ENCODE measurements at regions not wholly inside any gene's neighbourhood (a gene's known extent, or its start where the extent isn't known, plus 50 kb on each side); places are given as distances from the start of the nearest gene placed in this dataset.

DNA sequence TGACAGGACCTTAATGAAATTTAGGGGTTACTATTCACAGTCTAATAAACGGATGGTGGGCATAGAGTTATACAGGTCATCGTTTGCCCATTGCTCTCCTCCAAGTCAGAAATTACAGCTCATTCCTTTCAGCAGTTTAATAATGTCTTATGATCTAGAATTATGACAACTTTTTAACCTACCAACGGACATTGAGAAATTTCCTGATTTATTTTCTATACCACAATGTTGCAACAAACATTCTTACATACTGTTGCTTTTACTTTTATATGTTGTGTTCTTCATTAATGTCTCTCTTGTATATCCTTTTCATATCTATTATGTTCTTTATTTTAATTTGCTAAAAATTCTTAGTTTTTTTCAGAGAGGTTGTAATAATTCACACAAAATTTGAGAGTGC, 152.8 kb upstream of the PRLR start:
- Histone ChIP-seq H3K9me3 (ENCODE audit: low read length) (no peaks in the 10 kb centered on the region), H3K9ac (ENCODE audit: insufficient read depth, low read depth, low read length) (no peak overlapping the region), H2AFZ (ENCODE audit: low read length) (no peak overlapping the region), H3K27ac (ENCODE audit: extremely low read length, insufficient read depth, low read length) (no peak overlapping the region), H3K36me3 (replicated peaks in 1 of 2; ENCODE audit: control insufficient read depth in 1 of 2, insufficient read depth in 2 of 2, low read length in 2 of 2) (no peaks in the 10 kb centered on the region), H3K4me3 (replicated peaks in 1 of 3; ENCODE audit: insufficient read depth in 1 of 3, low read depth in 2 of 3, low read length in 3 of 3) (no peak overlapping the region), H3K4me1 (ENCODE audit: insufficient read depth, low read length) (no peaks in the 10 kb centered on the region), H3K79me2 (ENCODE audit: insufficient read depth, low read length) (no peaks in the 10 kb centered on the region), H3K27me3 (ENCODE audit: control insufficient read depth in 1 of 2, insufficient read depth in 2 of 2, low read length in 2 of 2) (no peaks in the 10 kb centered on the region; a peak in 1 of 5 replicates), H4K20me1 (ENCODE audit: insufficient read depth, low read length) (no peaks in the 10 kb centered on the region), H3K4me2 (ENCODE audit: low read depth, low read length) (no peak overlapping the region)
- WGBS (ENCODE audit: low lambda C conversion rate), result 28% methylated on average over 3 of the region's 3 CpGs
- DNase-seq (ENCODE audit: low spot score), result no peak
- no peak for ATAC-seq
- FAIRE-seq, result no peak
- TF ChIP-seq SSRP1 (CRISPR knock-in tag; IDR thresholded peaks at IDR 0.05), result no peak
- TF ChIP-seq, protein P1, sequence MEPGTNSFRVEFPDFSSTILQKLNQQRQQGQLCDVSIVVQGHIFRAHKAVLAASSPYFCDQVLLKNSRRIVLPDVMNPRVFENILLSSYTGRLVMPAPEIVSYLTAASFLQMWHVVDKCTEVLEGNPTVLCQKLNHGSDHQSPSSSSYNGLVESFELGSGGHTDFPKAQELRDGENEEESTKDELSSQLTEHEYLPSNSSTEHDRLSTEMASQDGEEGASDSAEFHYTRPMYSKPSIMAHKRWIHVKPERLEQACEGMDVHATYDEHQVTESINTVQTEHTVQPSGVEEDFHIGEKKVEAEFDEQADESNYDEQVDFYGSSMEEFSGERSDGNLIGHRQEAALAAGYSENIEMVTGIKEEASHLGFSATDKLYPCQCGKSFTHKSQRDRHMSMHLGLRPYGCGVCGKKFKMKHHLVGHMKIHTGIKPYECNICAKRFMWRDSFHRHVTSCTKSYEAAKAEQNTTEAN (CRISPR knock-in tag; conservative IDR thresholded peaks at IDR 0.05), result no peak
- no peak for TF ChIP-seq PHF21A (CRISPR knock-in tag; IDR thresholded peaks at IDR 0.05)
- ChIA-PET POLR2A (no interaction called here), CTCF (ENCODE audit: low intra/inter-chr PET ratio, low total read pairs) (no interaction called here)
- in situ Hi-C loops (cut with HindIII; ENCODE audit: extremely low pct_ligation_motif_present, low pct_unique_long_range_greater_than_20kb) (no loop called here), intact Hi-C loops (cut with micrococcal nuclease; ENCODE audit: unreplicated experiment) (no loop called here)
- BruUV-seq (replicated peaks), result no TSS peak

DNA sequence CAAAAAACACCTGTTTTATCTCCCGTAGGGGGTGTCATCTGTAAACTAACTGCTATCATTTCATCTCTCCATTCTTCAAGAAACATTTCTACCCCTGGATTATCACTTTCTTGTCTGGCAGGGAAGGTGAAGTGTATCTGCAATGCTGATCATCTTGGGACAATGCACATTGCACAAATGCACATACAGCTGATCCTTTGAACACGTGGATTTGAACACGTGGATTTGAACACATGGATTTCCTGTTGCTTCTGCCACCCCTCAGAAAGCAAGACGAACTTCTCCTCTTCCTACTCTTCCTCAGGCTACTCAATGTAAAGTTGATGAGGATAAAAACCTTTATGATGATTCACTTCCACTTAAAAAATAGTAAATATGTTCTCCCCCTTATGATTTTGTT, 147.4 kb upstream of the PRLR start:
- H3K4me1 ChIP-seq (ENCODE audit: insufficient read depth, low read length), result no peaks in the 10 kb centered on the region
- H3K9ac ChIP-seq (ENCODE audit: insufficient read depth, low read depth, low read length), result no peak overlapping the region
- ChIA-PET POLR2A (no interaction called here), CTCF (ENCODE audit: low intra/inter-chr PET ratio, low total read pairs) (no interaction called here)
- no peaks in the 10 kb centered on the region for H4K20me1 ChIP-seq (ENCODE audit: insufficient read depth, low read length)
- H3K9me3 ChIP-seq (ENCODE audit: low read length), result no peaks in the 10 kb centered on the region
- no peak for DNase-seq (ENCODE audit: low spot score)
- H3K4me2 ChIP-seq (ENCODE audit: low read depth, low read length), result no peak overlapping the region
- FAIRE-seq, result no peak
- H3K36me3 ChIP-seq (replicated peaks in 1 of 2; ENCODE audit: control insufficient read depth in 1 of 2, insufficient read depth in 2 of 2, low read length in 2 of 2), result no peaks in the 10 kb centered on the region
- in situ Hi-C loops (cut with HindIII; ENCODE audit: extremely low pct_ligation_motif_present, low pct_unique_long_range_greater_than_20kb), result no loop called here
- intact Hi-C loops (cut with micrococcal nuclease; ENCODE audit: unreplicated experiment), result no loop called here
- TF ChIP-seq, protein P2, sequence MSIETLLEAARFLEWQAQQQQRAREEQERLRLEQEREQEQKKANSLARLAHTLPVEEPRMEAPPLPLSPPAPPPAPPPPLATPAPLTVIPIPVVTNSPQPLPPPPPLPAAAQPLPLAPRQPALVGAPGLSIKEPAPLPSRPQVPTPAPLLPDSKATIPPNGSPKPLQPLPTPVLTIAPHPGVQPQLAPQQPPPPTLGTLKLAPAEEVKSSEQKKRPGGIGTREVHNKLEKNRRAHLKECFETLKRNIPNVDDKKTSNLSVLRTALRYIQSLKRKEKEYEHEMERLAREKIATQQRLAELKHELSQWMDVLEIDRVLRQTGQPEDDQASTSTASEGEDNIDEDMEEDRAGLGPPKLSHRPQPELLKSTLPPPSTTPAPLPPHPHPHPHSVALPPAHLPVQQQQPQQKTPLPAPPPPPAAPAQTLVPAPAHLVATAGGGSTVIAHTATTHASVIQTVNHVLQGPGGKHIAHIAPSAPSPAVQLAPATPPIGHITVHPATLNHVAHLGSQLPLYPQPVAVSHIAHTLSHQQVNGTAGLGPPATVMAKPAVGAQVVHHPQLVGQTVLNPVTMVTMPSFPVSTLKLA (IDR thresholded peaks at IDR 0.05), result peak; percentile 94
- TF ChIP-seq, protein P3, sequence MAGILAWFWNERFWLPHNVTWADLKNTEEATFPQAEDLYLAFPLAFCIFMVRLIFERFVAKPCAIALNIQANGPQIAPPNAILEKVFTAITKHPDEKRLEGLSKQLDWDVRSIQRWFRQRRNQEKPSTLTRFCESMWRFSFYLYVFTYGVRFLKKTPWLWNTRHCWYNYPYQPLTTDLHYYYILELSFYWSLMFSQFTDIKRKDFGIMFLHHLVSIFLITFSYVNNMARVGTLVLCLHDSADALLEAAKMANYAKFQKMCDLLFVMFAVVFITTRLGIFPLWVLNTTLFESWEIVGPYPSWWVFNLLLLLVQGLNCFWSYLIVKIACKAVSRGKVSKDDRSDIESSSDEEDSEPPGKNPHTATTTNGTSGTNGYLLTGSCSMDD (CRISPR knock-in tag; IDR thresholded peaks at IDR 0.05), result no peak
- H2AFZ ChIP-seq (ENCODE audit: low read length), result no peak overlapping the region
- no TSS peak for BruUV-seq (replicated peaks)
- H3K79me2 ChIP-seq (ENCODE audit: insufficient read depth, low read length), result no peaks in the 10 kb centered on the region
- no peak overlapping the region for H3K4me3 ChIP-seq (replicated peaks in 1 of 3; ENCODE audit: insufficient read depth in 1 of 3, low read depth in 2 of 3, low read length in 3 of 3)
- no peak for ATAC-seq
- 2% methylated on average over 4 of the region's 4 CpGs for WGBS (ENCODE audit: low lambda C conversion rate)
- no peaks in the 10 kb centered on the region for H3K27me3 ChIP-seq (ENCODE audit: control insufficient read depth in 1 of 2, insufficient read depth in 2 of 2, low read length in 2 of 2)
- no peak overlapping the region for H3K27ac ChIP-seq (ENCODE audit: extremely low read length, insufficient read depth, low read length)

Measured in HepG2 (cell line).